NCI-H128 (cell line): ENCODE measurements at regions not wholly inside any gene's neighbourhood (a gene's known extent, or its start where the extent isn't known, plus 50 kb on each side); places are given as distances from the start of the nearest gene placed in this dataset.
A peak's percentile ranks its signal among the peaks of the same experiment; 100 is the strongest.
"Not testable (repeated sequence)": the region's sequence is repeated elsewhere in the genome, so short reads cannot be mapped to it uniquely, and the experiment has no call there.

Source experiments
- DNase-seq: peaks from one replicate; lab custom pipeline; 2025; ENCODE audit not compliant: unreplicated experiment; lab: John Stamatoyannopoulos, UW

- no peak for DNase-seq
These were observed 105.8 kb upstream of the TRIM2 start for GRCh38 chr4:153098427-153098826.

GRCh38 chr4:153099391-153100140 is 104.7 kb upstream of the TRIM2 start:
- DNase-seq, result no peak

- not testable (repeated sequence) for DNase-seq
These were observed 97.5 kb upstream of the TRIM2 start for GRCh38 chr4:153106736-153107135.

GRCh38 chr4:153107246-153107645 is 97.0 kb upstream of the TRIM2 start:
- no peak for DNase-seq

GRCh38 chr4:153109296-153109849 is 94.9 kb upstream of the TRIM2 start:
- no peak for DNase-seq

- no peak for DNase-seq
These were observed 93.5 kb upstream of the TRIM2 start for GRCh38 chr4:153110739-153111138.

- no peak for DNase-seq
These were observed 92.7 kb upstream of the TRIM2 start for GRCh38 chr4:153111426-153112040.

- no peak for DNase-seq
These were observed 92.2 kb upstream of the TRIM2 start for GRCh38 chr4:153112041-153112441.

- DNase-seq, result no peak
These were observed 91.0 kb upstream of the TRIM2 start for GRCh38 chr4:153113061-153113837.

GRCh38 chr4:153113838-153114105 is 90.5 kb upstream of the TRIM2 start:
- DNase-seq, result no peak

GRCh38 chr4:153114771-153115321 is 89.4 kb upstream of the TRIM2 start:
- DNase-seq, result no peak

GRCh38 chr4:153115322-153116290 is 88.6 kb upstream of the TRIM2 start:
- no peak for DNase-seq

GRCh38 chr4:153116291-153116680 is 88.0 kb upstream of the TRIM2 start:
- DNase-seq, result no peak

GRCh38 chr4:153116801-153117200 is 87.4 kb upstream of the TRIM2 start:
- no peak for DNase-seq

- DNase-seq, result no peak
These were observed 86.7 kb upstream of the TRIM2 start for GRCh38 chr4:153117554-153117953.

- DNase-seq, result no peak
These were observed 84.6 kb upstream of the TRIM2 start for GRCh38 chr4:153119626-153120025.

- DNase-seq, result no peak
These were observed 84.0 kb upstream of the TRIM2 start for GRCh38 chr4:153120235-153120634.

GRCh38 chr4:153122855-153123254 is 81.4 kb upstream of the TRIM2 start:
- no peak for DNase-seq

GRCh38 chr4:153126137-153126536 is 78.1 kb upstream of the TRIM2 start:
- DNase-seq, result no peak

- peak; percentile 60 for DNase-seq
These were observed 76.3 kb upstream of the TRIM2 start for GRCh38 chr4:153127760-153128494.
